B cell (primary cell): ENCODE measurements at regions not wholly inside any gene's neighbourhood (a gene's known extent, or its start where the extent isn't known, plus 50 kb on each side); places are given as distances from the start of the nearest gene placed in this dataset.

Source experiments
- ATAC-seq: fragments of 200-7000 bp; cut with Tn5 transposase; one replicate; pipeline ENCODE4 v1.10.0; 2021; ENCODE audit warnings: low read depth, mild to moderate bottlenecking, moderate number of reproducible peaks, moderate library complexity
- CTCF ChIA-PET: fragments of 350-600 bp; sonication (Branson Sonifier 250); formaldehyde crosslinking; loops from one replicate; lab custom pipeline; 2021; ENCODE audit warnings: antibody characterized with exemption, inconsistent platforms; lab: Charles Lee
- POLR2A ChIA-PET: fragments of 350-600 bp; sonication (Branson Sonifier 250); formaldehyde crosslinking; loops from one replicate; lab custom pipeline; 2021; ENCODE audit warnings: antibody characterized with exemption; lab: Charles Lee
- DNase-seq: peaks from one replicate; pipeline ENCODE4 v3.0.0; 2013
- H2AFZ ChIP-seq: 2 replicates; pipeline ENCODE4 v1.6.1; 2012; ENCODE audit warnings: mild to moderate bottlenecking, low read depth, low read length; ENCODE audit not compliant: insufficient read depth, poor library complexity, severe bottlenecking
- H3K27ac ChIP-seq, 2 donors: 1 replicate in 1 of 2; 2 replicates in 1 of 2; pipeline ENCODE4 v1.5.1; 2012 to 2013; ENCODE audit warnings: low read length in 2 of 2, mild to moderate bottlenecking in 2 of 2, moderate library complexity in 1 of 2
- H3K27me3 ChIP-seq, 4 experiments: fragments of 200-600 bp in 1 of 4; sonication (generic) in 1 of 4; replicated peaks in 1 of 4; 1 replicate in 2 of 4; 2 replicates in 2 of 4; pipeline versions ENCODE4 v1.6.1 to v1.7.0; 2013 to 2016; ENCODE audit warnings: low read length in 3 of 4, mild to moderate bottlenecking in 2 of 4, mixed read lengths in 1 of 4, moderate library complexity in 1 of 4; ENCODE audit not compliant: insufficient read depth in 4 of 4, control insufficient read depth in 3 of 4; ENCODE audit errors: control extremely low read depth in 1 of 4
- H3K36me3 ChIP-seq, 2 experiments: replicated peaks in 1 of 2; 1 replicate in 1 of 2; 2 replicates in 1 of 2; pipeline versions ENCODE4 v1.6.1 to v1.7.1; 2013; ENCODE audit warnings: low read length in 1 of 2; ENCODE audit not compliant: insufficient read depth in 2 of 2, control insufficient read depth in 1 of 2; ENCODE audit errors: control extremely low read depth in 1 of 2, extremely low read depth in 1 of 2
- H3K4me1 ChIP-seq, 2 donors: fragments of 200-600 bp in 1 of 2; sonication (generic) in 1 of 2; 1 replicate in 1 of 2; 2 replicates in 1 of 2; pipeline versions ENCODE4 v1.5.1 to v1.6.1; 2013 to 2017; ENCODE audit warnings: low read length in 2 of 2; ENCODE audit not compliant: control insufficient read depth in 2 of 2, insufficient read depth in 2 of 2
- H3K4me2 ChIP-seq: replicated peaks from 2 replicates; pipeline ENCODE3; 2012; ENCODE audit warnings: mild to moderate bottlenecking, low read depth, low read length; ENCODE audit not compliant: poor library complexity, severe bottlenecking
- H3K4me3 ChIP-seq, 5 experiments: fragments of 200-600 bp in 1 of 5; sonication (generic) in 1 of 5; 1 replicate in 3 of 5; 2 replicates in 2 of 5; pipeline versions ENCODE4 v1.5.1 to v1.7.0; 2011 to 2016; ENCODE audit warnings: low read length in 4 of 5, mild to moderate bottlenecking in 4 of 5, low read depth in 2 of 5, control low read depth in 1 of 5, moderate library complexity in 1 of 5; ENCODE audit not compliant: insufficient read depth in 1 of 5; ENCODE audit errors: control extremely low read depth in 1 of 5, extremely low read depth in 1 of 5
- H3K79me2 ChIP-seq: fragments of 200-600 bp; sonication (generic); one replicate; pipeline ENCODE4 v1.6.0; 2016; ENCODE audit warnings: low read length; ENCODE audit not compliant: control insufficient read depth, insufficient read depth
- H3K9ac ChIP-seq: fragments of 200-600 bp; sonication (generic); 2 replicates; pipeline ENCODE4 v1.6.1; 2017; ENCODE audit warnings: mild to moderate bottlenecking, low read length, moderate library complexity
- H3K9me3 ChIP-seq, 3 donors: one replicate each; pipeline versions ENCODE4 v1.6.1 to v1.7.1; 2013; ENCODE audit warnings: low read length in 2 of 3; ENCODE audit not compliant: control insufficient read depth in 2 of 3, insufficient read depth in 1 of 3; ENCODE audit errors: control extremely low read depth in 1 of 3
- H4K20me1 ChIP-seq: 2 replicates; pipeline ENCODE4 v1.6.0; 2012; ENCODE audit warnings: mild to moderate bottlenecking, low read length; ENCODE audit not compliant: insufficient read depth, control insufficient read depth, poor library complexity, severe bottlenecking
- H3K27ac Mint-ChIP-seq: one replicate; pipeline ENCODE4 v1.8.0; 2021; ENCODE audit warnings: mixed read lengths
- H3K27me3 Mint-ChIP-seq: one replicate; pipeline ENCODE4 v1.8.0; 2021; ENCODE audit warnings: mixed read lengths
- H3K4me1 Mint-ChIP-seq: one replicate; pipeline ENCODE4 v1.8.0; 2021; ENCODE audit warnings: mixed read lengths
- H3K4me3 Mint-ChIP-seq: one replicate; pipeline ENCODE4 v1.8.0; 2021; ENCODE audit warnings: mixed read lengths
- H3K9me3 Mint-ChIP-seq: one replicate; pipeline ENCODE4 v1.8.0; 2022; ENCODE audit warnings: mixed read lengths; ENCODE audit not compliant: insufficient read depth
- EZH2 ChIP-seq: IDR thresholded peaks from 2 replicates; pipeline ENCODE4 v1.6.1; 2012; ENCODE audit warnings: borderline replicate concordance, low read depth, mild to moderate bottlenecking, moderate library complexity, low read length; ENCODE audit not compliant: insufficient read depth, poor library complexity, severe bottlenecking
- WGBS: methylation state at CpG from one replicate; pipeline ENCODE4 v1.1.5; 2013; ENCODE audit warnings: missing lambda C conversion rate; ENCODE audit not compliant: insufficient coverage; 5-methylcytosine and 5-hydroxymethylcytosine counted together
- intact Hi-C: fragments of 100-400 bp; cut with micrococcal nuclease; formaldehyde crosslinking; loops from one replicate; pipeline ENCODE4 v1.10.0; 2022
- TF ChIP-seq, protein P1 (sequence below): fragments of 200-600 bp; IDR thresholded peaks from one replicate; pipeline ENCODE4 v1.8.0; 2022; ENCODE audit warnings: antibody characterized with exemption, mild to moderate bottlenecking

- Mint-ChIP-seq H3K9me3 (no peaks in the 10 kb centered on the region), H3K27me3 (no peaks in the 10 kb centered on the region), H3K27ac (no peak overlapping the region), H3K4me1 (no peaks in the 10 kb centered on the region), H3K4me3 (no peak overlapping the region)
- Histone ChIP-seq H3K9ac (no peak overlapping the region), H3K4me1 (no peaks in the 10 kb centered on the region), H3K36me3 (no peaks in the 10 kb centered on the region), H2AFZ (no peak overlapping the region), H3K27me3 (no peaks in the 10 kb centered on the region), H3K4me3 (no peak overlapping the region), H3K9me3 (no peaks in the 10 kb centered on the region), H3K79me2 (no peaks in the 10 kb centered on the region), H4K20me1 (no peaks in the 10 kb centered on the region), H3K4me2 (no peak overlapping the region), H3K27ac (no peak overlapping the region)
- ATAC-seq = no peak
- ChIA-PET CTCF (no interaction called here), POLR2A (no interaction called here)
- intact Hi-C loops = no loop called here
- TF ChIP-seq, protein P1, sequence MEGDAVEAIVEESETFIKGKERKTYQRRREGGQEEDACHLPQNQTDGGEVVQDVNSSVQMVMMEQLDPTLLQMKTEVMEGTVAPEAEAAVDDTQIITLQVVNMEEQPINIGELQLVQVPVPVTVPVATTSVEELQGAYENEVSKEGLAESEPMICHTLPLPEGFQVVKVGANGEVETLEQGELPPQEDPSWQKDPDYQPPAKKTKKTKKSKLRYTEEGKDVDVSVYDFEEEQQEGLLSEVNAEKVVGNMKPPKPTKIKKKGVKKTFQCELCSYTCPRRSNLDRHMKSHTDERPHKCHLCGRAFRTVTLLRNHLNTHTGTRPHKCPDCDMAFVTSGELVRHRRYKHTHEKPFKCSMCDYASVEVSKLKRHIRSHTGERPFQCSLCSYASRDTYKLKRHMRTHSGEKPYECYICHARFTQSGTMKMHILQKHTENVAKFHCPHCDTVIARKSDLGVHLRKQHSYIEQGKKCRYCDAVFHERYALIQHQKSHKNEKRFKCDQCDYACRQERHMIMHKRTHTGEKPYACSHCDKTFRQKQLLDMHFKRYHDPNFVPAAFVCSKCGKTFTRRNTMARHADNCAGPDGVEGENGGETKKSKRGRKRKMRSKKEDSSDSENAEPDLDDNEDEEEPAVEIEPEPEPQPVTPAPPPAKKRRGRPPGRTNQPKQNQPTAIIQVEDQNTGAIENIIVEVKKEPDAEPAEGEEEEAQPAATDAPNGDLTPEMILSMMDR = no peak
- TF ChIP-seq EZH2 = no peak
- no peak for DNase-seq
- WGBS = 97% methylated on average over 6 of the region's 10 CpGs
Measured at GRCh38 chr5:117255211-117256027, 680.8 kb upstream of the SEMA6A start.

DNA sequence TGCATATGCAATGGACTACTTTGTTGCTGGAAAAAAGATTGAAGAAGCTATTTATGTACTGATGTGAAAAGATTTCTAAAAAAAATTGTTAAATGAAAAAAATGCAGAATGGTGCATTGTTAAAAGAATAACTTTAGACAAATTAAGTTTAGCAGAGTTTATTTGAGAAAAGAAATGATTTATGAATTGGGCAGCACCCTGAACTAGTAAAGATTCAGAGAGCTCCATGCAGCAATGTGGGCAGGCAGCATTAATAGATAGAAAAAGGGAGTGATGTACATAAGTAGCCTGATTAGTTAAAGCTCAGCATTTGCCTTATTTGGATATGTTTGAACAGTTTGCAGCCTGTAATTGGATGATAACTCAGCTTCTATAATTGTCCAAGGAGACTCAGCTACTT, 677.9 kb upstream of the SEMA6A start:
- H3K27ac Mint-ChIP-seq = no peak overlapping the region
- no peaks in the 10 kb centered on the region for H3K4me1 Mint-ChIP-seq
- CTCF ChIA-PET = no interaction called here
- Histone ChIP-seq H3K27ac (no peak overlapping the region), H3K9ac (no peak overlapping the region), H3K36me3 (no peaks in the 10 kb centered on the region), H2AFZ (no peak overlapping the region), H3K79me2 (no peaks in the 10 kb centered on the region), H3K4me2 (no peak overlapping the region), H3K27me3 (no peaks in the 10 kb centered on the region), H3K4me1 (no peaks in the 10 kb centered on the region), H3K4me3 (no peak overlapping the region), H4K20me1 (no peaks in the 10 kb centered on the region), H3K9me3 (no peaks in the 10 kb centered on the region)
- DNase-seq (no peak), ATAC-seq (no peak)
- H3K27me3 Mint-ChIP-seq = no peaks in the 10 kb centered on the region
- POLR2A ChIA-PET = no interaction called here
- TF ChIP-seq, protein P1 = no peak
- no peak for TF ChIP-seq EZH2
- H3K4me3 Mint-ChIP-seq = no peak overlapping the region
- intact Hi-C loops = no loop called here
- no peaks in the 10 kb centered on the region for H3K9me3 Mint-ChIP-seq
